Activated CD8-positive, alpha-beta T cell treated with anti-CD3 and anti-CD28 coated beads, Interleukin-2, amount 10 ng/mL, durations not matched to agents 7 days and 5 days (primary cell): ENCODE measurements at regions not wholly inside any gene's neighbourhood (a gene's known extent, or its start where the extent isn't known, plus 50 kb on each side); places are given as distances from the start of the nearest gene placed in this dataset.
A peak's percentile ranks its signal among the peaks of the same experiment; 100 is the strongest.
"Not testable (repeated sequence)": the region's sequence is repeated elsewhere in the genome, so short reads cannot be mapped to it uniquely, and the experiment has no call there.

Source experiments
- ATAC-seq: fragments of 150-1000 bp; cut with Tn5 transposase; one replicate; pipeline ENCODE4 v1.10.0; 2021; ENCODE audit warnings: moderate library complexity
- CTCF ChIA-PET: fragments of 350-600 bp; sonication (Branson Sonifier 250); formaldehyde crosslinking; loops from one replicate; lab custom pipeline; 2021; ENCODE audit warnings: antibody characterized with exemption; lab: Charles Lee
- POLR2A ChIA-PET: fragments of 350-600 bp; sonication (Branson Sonifier 250); formaldehyde crosslinking; loops from one replicate; lab custom pipeline; 2021; ENCODE audit warnings: antibody characterized with exemption; lab: Charles Lee
- DNase-seq: peaks from one replicate; pipeline ENCODE4 v3.0.0-alpha.2; 2020
- H3K27ac Mint-ChIP-seq: one replicate; pipeline ENCODE4 v1.8.0; 2021; ENCODE audit warnings: mild to moderate bottlenecking, mixed read lengths
- H3K27me3 Mint-ChIP-seq: one replicate; pipeline ENCODE4 v1.8.0; 2021; ENCODE audit warnings: low read depth, mixed read lengths
- H3K36me3 Mint-ChIP-seq: one replicate; pipeline ENCODE4 v1.8.0; 2021; ENCODE audit warnings: low read depth, mixed read lengths
- H3K4me1 Mint-ChIP-seq: one replicate; pipeline ENCODE4 v1.8.0; 2021; ENCODE audit warnings: low read depth, mixed read lengths
- H3K4me3 Mint-ChIP-seq: one replicate; pipeline ENCODE4 v1.8.0; 2021; ENCODE audit warnings: mild to moderate bottlenecking, mixed read lengths
- H3K9me3 Mint-ChIP-seq: one replicate; pipeline ENCODE4 v1.8.0; 2022; ENCODE audit warnings: mixed read lengths; ENCODE audit not compliant: insufficient read depth

DNA sequence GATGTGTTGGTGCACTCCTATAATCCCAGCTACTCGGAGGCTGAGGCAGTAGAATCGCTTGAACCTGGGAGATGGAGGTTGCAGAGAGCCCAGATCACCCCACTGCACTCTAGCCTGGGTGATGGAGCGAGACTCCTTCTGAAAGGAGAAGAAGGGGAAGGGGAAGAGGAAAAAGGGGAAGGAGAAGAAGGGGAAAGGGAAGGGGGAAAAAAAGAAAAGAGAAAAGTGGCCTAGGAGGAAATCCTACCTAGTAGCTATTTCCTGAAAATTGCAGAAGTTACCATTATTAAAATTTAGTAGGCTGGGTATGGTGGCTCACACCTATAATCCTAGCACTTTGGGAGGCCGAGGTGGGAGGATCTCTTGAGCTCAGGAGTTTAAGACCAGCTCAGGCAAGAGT is 67.4 kb downstream of the ARRDC3 start:
- H3K4me3 Mint-ChIP-seq = no peak overlapping the region
- H3K27me3 Mint-ChIP-seq = no peaks in the 10 kb centered on the region
- peaks cover 52% of the 10 kb centered on the region for H3K4me1 Mint-ChIP-seq
- ATAC-seq (no peak), DNase-seq (no peak)
- CTCF ChIA-PET = interaction anchor here (6.9 kb wide), 1 partner anchor 69 kb away, joined by 65 read pairs; the partner anchor contains the start of gene ARRDC3
- POLR2A ChIA-PET = interaction anchor here (0.8 to 2.9 kb wide), 3 partner anchors 47 to 67 kb away, joined by 4 to 21 read pairs (median 8); partner anchors contain the start of gene ARRDC3
- H3K36me3 Mint-ChIP-seq = peaks cover 5% of the 10 kb centered on the region
- no peaks in the 10 kb centered on the region for H3K9me3 Mint-ChIP-seq
- no peak overlapping the region for H3K27ac Mint-ChIP-seq

DNA sequence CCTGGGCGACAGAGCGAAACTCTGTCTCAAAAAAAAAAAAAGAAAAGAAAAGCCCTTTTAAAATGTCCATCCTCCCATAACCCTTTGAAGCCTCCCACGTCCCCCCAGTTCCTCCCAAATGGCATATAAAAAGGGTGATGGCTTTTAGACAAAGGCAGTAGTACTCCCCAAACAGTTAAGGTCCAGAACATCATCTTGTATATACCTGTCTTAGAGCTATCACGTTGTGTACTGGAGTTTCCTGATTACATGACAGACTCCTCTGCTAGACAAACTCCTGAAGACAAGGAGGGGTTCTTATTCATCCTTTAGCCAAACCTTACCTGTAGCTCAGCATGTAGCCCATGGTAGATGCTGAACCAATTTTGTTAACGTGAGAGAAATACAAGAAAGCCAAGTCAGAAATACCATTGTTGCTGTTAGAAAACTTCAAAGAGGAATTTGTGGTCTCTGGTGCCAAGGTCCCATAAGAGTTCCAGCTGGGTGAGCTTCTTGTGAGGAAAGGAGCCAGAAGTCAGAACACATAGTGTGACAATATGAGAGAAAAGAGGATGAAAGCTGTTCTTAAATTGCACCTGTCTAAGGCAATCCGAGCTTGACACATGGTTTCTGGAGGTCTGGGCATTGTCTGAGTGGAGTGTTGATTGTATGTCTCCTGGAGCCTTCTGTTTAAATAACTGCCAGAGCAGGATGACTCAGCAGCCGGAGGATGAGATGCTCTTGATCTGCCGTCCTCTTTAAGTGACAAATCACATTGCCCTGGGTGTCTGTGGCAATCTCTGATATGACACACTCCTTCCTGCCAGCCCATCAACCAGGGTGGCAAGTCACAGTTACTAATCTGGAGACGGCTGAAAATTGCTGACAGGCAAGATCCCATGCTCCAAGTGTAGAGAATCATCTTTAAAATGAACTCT is 69.1 kb downstream of the ARRDC3 start:
- H3K36me3 Mint-ChIP-seq = peaks cover 8% of the 10 kb centered on the region
- H3K27me3 Mint-ChIP-seq = no peaks in the 10 kb centered on the region
- no peaks in the 10 kb centered on the region for H3K9me3 Mint-ChIP-seq
- H3K4me1 Mint-ChIP-seq = peaks cover 60% of the 10 kb centered on the region
- ChIA-PET POLR2A (interaction anchor here (0.6 to 4.6 kb wide), 7 partner anchors 18 to 70 kb away, joined by 3 to 65 read pairs (median 4); partner anchors contain the start of gene ARRDC3), CTCF (interaction anchor here (0.9 to 6.9 kb wide), 6 partner anchors 12 to 87 kb away, joined by 3 to 65 read pairs (median 4); partner anchors contain the start of gene ARRDC3)
- DNase-seq = peak; percentile 88
- H3K4me3 Mint-ChIP-seq = peak overlapping the region; percentile 51
- peak; percentile 83 for ATAC-seq
- H3K27ac Mint-ChIP-seq = peak overlapping the region; percentile 81

GRCh38 chr5:91312698-91313097 is 70.4 kb downstream of the ARRDC3 start:
- H3K36me3 Mint-ChIP-seq = peaks cover 8% of the 10 kb centered on the region
- ChIA-PET CTCF (interaction anchor here (0.7 to 6.9 kb wide), 4 partner anchors 17 to 210 kb away, joined by 3 to 65 read pairs (median 3); partner anchors contain the start of gene ARRDC3), POLR2A (interaction anchor here (1.7 to 4.6 kb wide), 3 partner anchors 32 to 71 kb away, joined by 9 to 65 read pairs (median 23); partner anchors contain the start of gene ARRDC3)
- no peaks in the 10 kb centered on the region for H3K9me3 Mint-ChIP-seq
- peaks cover 57% of the 10 kb centered on the region for H3K4me1 Mint-ChIP-seq
- DNase-seq (no peak), ATAC-seq (no peak)
- peak overlapping the region; percentile 10 for H3K27ac Mint-ChIP-seq
- peak overlapping the region; percentile 4 for H3K4me3 Mint-ChIP-seq
- H3K27me3 Mint-ChIP-seq = no peaks in the 10 kb centered on the region

GRCh38 chr5:91311697-91312501 is 71.2 kb downstream of the ARRDC3 start:
- ChIA-PET POLR2A (interaction anchor here (0.7 to 4.6 kb wide), 6 partner anchors 31 to 89 kb away, joined by 3 to 65 read pairs (median 6); partner anchors contain the start of gene ARRDC3), CTCF (interaction anchor here (0.6 to 6.9 kb wide), 7 partner anchors 18 to 209 kb away, joined by 3 to 65 read pairs (median 3); partner anchors contain the start of gene ARRDC3)
- Mint-ChIP-seq H3K4me3 (peak overlapping the region; percentile 61), H3K9me3 (no peaks in the 10 kb centered on the region), H3K27ac (peak overlapping the region; percentile 82), H3K27me3 (no peaks in the 10 kb centered on the region), H3K36me3 (peaks cover 8% of the 10 kb centered on the region), H3K4me1 (peaks cover 57% of the 10 kb centered on the region)
- ATAC-seq (peak; percentile 85), DNase-seq (peak; percentile 84)

DNA sequence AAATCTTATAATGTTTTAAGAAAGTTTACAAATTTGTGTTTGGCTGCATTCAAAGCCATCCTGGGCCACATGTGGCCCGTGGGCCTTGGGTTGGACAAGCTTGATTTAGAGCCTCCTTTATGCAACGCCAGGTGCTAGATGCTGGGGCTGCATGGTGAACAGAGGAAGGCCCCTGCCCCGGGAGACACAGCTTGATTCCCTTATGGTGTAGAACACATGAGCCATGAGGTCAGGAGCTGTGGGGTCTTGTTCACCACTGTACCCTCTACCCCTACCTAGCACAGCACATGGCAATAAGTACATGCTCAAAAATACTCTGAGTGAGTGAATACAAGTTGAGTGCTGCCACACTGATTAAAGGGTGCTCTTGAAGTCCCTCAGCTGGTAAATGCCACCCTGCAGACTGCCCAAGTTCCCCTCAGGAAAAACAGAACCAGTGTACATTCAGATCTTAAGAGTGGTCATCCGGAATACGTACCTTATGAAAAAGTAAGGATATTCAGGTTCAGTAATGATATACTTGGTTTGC is 71.9 kb downstream of the ARRDC3 start:
- DNase-seq = no peak
- ATAC-seq = no peak
- CTCF ChIA-PET = interaction anchor here (0.6 to 6.9 kb wide), 4 partner anchors 53 to 108 kb away, joined by 3 to 65 read pairs (median 4); partner anchors contain the start of gene ARRDC3
- POLR2A ChIA-PET = interaction anchor here (0.7 to 4.6 kb wide), 6 partner anchors 31 to 88 kb away, joined by 3 to 65 read pairs (median 6); partner anchors contain the start of gene ARRDC3
- peaks cover 8% of the 10 kb centered on the region for H3K36me3 Mint-ChIP-seq
- H3K27me3 Mint-ChIP-seq = no peaks in the 10 kb centered on the region
- no peaks in the 10 kb centered on the region for H3K9me3 Mint-ChIP-seq
- H3K27ac Mint-ChIP-seq = peak overlapping the region; percentile 80
- H3K4me1 Mint-ChIP-seq = peaks cover 57% of the 10 kb centered on the region
- H3K4me3 Mint-ChIP-seq = peak overlapping the region; percentile 61

GRCh38 chr5:91308157-91308556 is 75.0 kb downstream of the ARRDC3 start:
- ATAC-seq, H3K27me3 Mint-ChIP-seq, POLR2A ChIA-PET, CTCF ChIA-PET, H3K4me3 Mint-ChIP-seq, H3K27ac Mint-ChIP-seq, H3K36me3 Mint-ChIP-seq, DNase-seq, H3K9me3 Mint-ChIP-seq: not testable (repeated sequence)
- peaks cover 32% of the 10 kb centered on the region for H3K4me1 Mint-ChIP-seq

GRCh38 chr5:91307048-91307447 is 76.1 kb downstream of the ARRDC3 start:
- Mint-ChIP-seq H3K27me3 (no peaks in the 10 kb centered on the region), H3K4me3 (no peak overlapping the region), H3K9me3 (no peaks in the 10 kb centered on the region), H3K4me1 (peaks cover 21% of the 10 kb centered on the region), H3K27ac (no peak overlapping the region), H3K36me3 (peaks cover 8% of the 10 kb centered on the region)
- ChIA-PET CTCF (no interaction called here), POLR2A (interaction anchor here (1.8 kb wide), 1 partner anchor 74 kb away, joined by 5 read pairs; no protein-coding TSS in a partner anchor)
- ATAC-seq (no peak), DNase-seq (no peak)

- no peaks in the 10 kb centered on the region for H3K9me3 Mint-ChIP-seq
- H3K36me3 Mint-ChIP-seq = peaks cover 7% of the 10 kb centered on the region
- CTCF ChIA-PET = no interaction called here
- DNase-seq = no peak
- POLR2A ChIA-PET = interaction anchor here (1.8 kb wide), 1 partner anchor 74 kb away, joined by 5 read pairs; no protein-coding TSS in a partner anchor
- no peak overlapping the region for H3K4me3 Mint-ChIP-seq
- no peak overlapping the region for H3K27ac Mint-ChIP-seq
- H3K4me1 Mint-ChIP-seq = peaks cover 16% of the 10 kb centered on the region
- no peaks in the 10 kb centered on the region for H3K27me3 Mint-ChIP-seq
- no peak for ATAC-seq
Measured at GRCh38 chr5:91306497-91306896, 76.6 kb downstream of the ARRDC3 start.

DNA sequence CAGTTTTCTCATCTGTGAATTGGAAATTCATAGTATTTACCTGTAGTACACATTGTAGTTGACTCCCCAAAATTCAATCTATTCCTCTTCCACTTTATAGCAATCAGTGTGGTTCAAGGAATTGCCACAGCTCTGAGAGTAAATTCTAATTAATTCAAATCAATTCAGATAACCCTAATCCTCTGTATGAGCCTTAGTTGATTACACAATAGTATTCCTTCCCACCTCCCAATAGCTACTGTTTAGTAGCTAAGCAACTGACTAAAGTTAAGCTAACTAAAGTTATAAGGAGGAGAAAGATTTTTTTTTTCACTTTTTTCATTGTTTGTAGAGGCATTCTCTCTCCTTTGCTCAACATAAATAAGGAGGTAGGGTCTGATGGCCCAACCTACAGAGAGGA is 77.5 kb downstream of the ARRDC3 start:
- H3K36me3 Mint-ChIP-seq = peaks cover 3% of the 10 kb centered on the region
- DNase-seq = no peak
- POLR2A ChIA-PET = interaction anchor here (1.8 kb wide), 1 partner anchor 75 kb away, joined by 5 read pairs; no protein-coding TSS in a partner anchor

GRCh38 chr5:91304015-91304414 is 79.1 kb downstream of the ARRDC3 start:
- ChIA-PET CTCF (interaction anchor here (1.0 kb wide), 1 partner anchor 81 kb away, joined by 3 read pairs; no protein-coding TSS in a partner anchor), POLR2A (interaction anchor here (0.7 kb wide), 1 partner anchor 79 kb away, joined by 3 read pairs; the partner anchor contains the start of gene ARRDC3)
- not testable (repeated sequence) for H3K9me3 Mint-ChIP-seq, H3K27ac Mint-ChIP-seq, H3K27me3 Mint-ChIP-seq, ATAC-seq, H3K4me3 Mint-ChIP-seq, H3K4me1 Mint-ChIP-seq, H3K36me3 Mint-ChIP-seq, DNase-seq

More for the DNA sequence above, 77.5 kb downstream of the ARRDC3 start:
- Mint-ChIP-seq H3K9me3 (no peaks in the 10 kb centered on the region), H3K27me3 (no peaks in the 10 kb centered on the region), H3K4me1 (peaks cover 7% of the 10 kb centered on the region), H3K27ac (no peak overlapping the region), H3K4me3 (no peak overlapping the region)
- CTCF ChIA-PET = no interaction called here
- ATAC-seq = no peak
